ENCODE measurements at regions not wholly inside any gene's neighbourhood (a gene's known extent, or its start where the extent isn't known, plus 50 kb on each side); places are given as distances from the start of the nearest gene placed in this dataset.
"Not testable (repeated sequence)": the region's sequence is repeated elsewhere in the genome, so short reads cannot be mapped to it uniquely, and the experiment has no call there.

GRCh38 chr9:26639761-26640160 is 252.8 kb downstream of the CAAP1 start:
- Histone ChIP-seq H3K4me3 (replicated peaks; ENCODE audit: insufficient read depth, low read length) (no peak overlapping the region), H3K27me3 (ENCODE audit: insufficient read depth, poor library complexity, severe bottlenecking) (no peaks in the 10 kb centered on the region), H3K27ac (replicated peaks) (no peak overlapping the region)
- TF ChIP-seq GABPA (IDR thresholded peaks at IDR 0.05; ENCODE audit: low read depth) = no peak
- no peak for TF ChIP-seq POLR2AphosphoS5 (IDR thresholded peaks at IDR 0.05; ENCODE audit: low read depth)
- TF ChIP-seq REST (IDR thresholded peaks at IDR 0.05; ENCODE audit: insufficient replicate concordance, low read depth) = no peak
- TF ChIP-seq, protein P1, sequence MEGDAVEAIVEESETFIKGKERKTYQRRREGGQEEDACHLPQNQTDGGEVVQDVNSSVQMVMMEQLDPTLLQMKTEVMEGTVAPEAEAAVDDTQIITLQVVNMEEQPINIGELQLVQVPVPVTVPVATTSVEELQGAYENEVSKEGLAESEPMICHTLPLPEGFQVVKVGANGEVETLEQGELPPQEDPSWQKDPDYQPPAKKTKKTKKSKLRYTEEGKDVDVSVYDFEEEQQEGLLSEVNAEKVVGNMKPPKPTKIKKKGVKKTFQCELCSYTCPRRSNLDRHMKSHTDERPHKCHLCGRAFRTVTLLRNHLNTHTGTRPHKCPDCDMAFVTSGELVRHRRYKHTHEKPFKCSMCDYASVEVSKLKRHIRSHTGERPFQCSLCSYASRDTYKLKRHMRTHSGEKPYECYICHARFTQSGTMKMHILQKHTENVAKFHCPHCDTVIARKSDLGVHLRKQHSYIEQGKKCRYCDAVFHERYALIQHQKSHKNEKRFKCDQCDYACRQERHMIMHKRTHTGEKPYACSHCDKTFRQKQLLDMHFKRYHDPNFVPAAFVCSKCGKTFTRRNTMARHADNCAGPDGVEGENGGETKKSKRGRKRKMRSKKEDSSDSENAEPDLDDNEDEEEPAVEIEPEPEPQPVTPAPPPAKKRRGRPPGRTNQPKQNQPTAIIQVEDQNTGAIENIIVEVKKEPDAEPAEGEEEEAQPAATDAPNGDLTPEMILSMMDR (IDR thresholded peaks at IDR 0.05; ENCODE audit: insufficient read depth, low read length) = no peak
- TF ChIP-seq SPI1 (IDR thresholded peaks at IDR 0.05; ENCODE audit: borderline replicate concordance, low read depth) = no peak
- DNase-seq (ENCODE audit: low read depth in 1 of 2, low spot score in 1 of 2) = no peak

GRCh38 chr9:26637101-26637500 is 255.5 kb downstream of the CAAP1 start:
- H3K4me3 ChIP-seq (replicated peaks; ENCODE audit: insufficient read depth, low read length) = no peak overlapping the region
- no peak overlapping the region for H3K27ac ChIP-seq (replicated peaks)
- no peak for TF ChIP-seq SPI1 (IDR thresholded peaks at IDR 0.05; ENCODE audit: borderline replicate concordance, low read depth)
- no peak for TF ChIP-seq REST (IDR thresholded peaks at IDR 0.05; ENCODE audit: insufficient replicate concordance, low read depth)
- TF ChIP-seq GABPA (IDR thresholded peaks at IDR 0.05; ENCODE audit: low read depth) = no peak
- TF ChIP-seq, protein P1 (IDR thresholded peaks at IDR 0.05; ENCODE audit: insufficient read depth, low read length) = no peak
- no peak for TF ChIP-seq POLR2AphosphoS5 (IDR thresholded peaks at IDR 0.05; ENCODE audit: low read depth)
- DNase-seq (ENCODE audit: low read depth in 1 of 2, low spot score in 1 of 2) = no peak
- no peaks in the 10 kb centered on the region for H3K27me3 ChIP-seq (ENCODE audit: insufficient read depth, poor library complexity, severe bottlenecking)

GRCh38 chr9:26613851-26614350 is 278.7 kb downstream of the CAAP1 start:
- H3K4me3 ChIP-seq (replicated peaks; ENCODE audit: insufficient read depth, low read length); H3K27me3 ChIP-seq (ENCODE audit: insufficient read depth, poor library complexity, severe bottlenecking); H3K27ac ChIP-seq (replicated peaks); DNase-seq (ENCODE audit: low read depth in 1 of 2, low spot score in 1 of 2): not testable (repeated sequence)

GRCh38 chr9:26612211-26612610 is 280.4 kb downstream of the CAAP1 start:
- Histone ChIP-seq H3K27ac (replicated peaks) (no peak overlapping the region), H3K27me3 (ENCODE audit: insufficient read depth, poor library complexity, severe bottlenecking) (no peaks in the 10 kb centered on the region), H3K4me3 (replicated peaks; ENCODE audit: insufficient read depth, low read length) (no peak overlapping the region)
- DNase-seq (ENCODE audit: low read depth in 1 of 2, low spot score in 1 of 2) = no peak
- TF ChIP-seq SPI1 (IDR thresholded peaks at IDR 0.05; ENCODE audit: borderline replicate concordance, low read depth) (no peak), GABPA (IDR thresholded peaks at IDR 0.05; ENCODE audit: low read depth) (no peak), POLR2AphosphoS5 (IDR thresholded peaks at IDR 0.05; ENCODE audit: low read depth) (no peak), REST (IDR thresholded peaks at IDR 0.05; ENCODE audit: insufficient replicate concordance, low read depth) (no peak)
- TF ChIP-seq, protein P1 (IDR thresholded peaks at IDR 0.05; ENCODE audit: insufficient read depth, low read length) = no peak
